NCI-H510A treated with DMSO at 0.1 percent for 48 hours (cell line): ENCODE measurements at regions not wholly inside any gene's neighbourhood (a gene's known extent, or its start where the extent isn't known, plus 50 kb on each side); places are given as distances from the start of the nearest gene placed in this dataset.
"Not testable (repeated sequence)": the region's sequence is repeated elsewhere in the genome, so short reads cannot be mapped to it uniquely, and the experiment has no call there.

Source experiments
- DNase-seq: peaks from one replicate; lab custom pipeline; 2025; lab: John Stamatoyannopoulos, UW

DNA sequence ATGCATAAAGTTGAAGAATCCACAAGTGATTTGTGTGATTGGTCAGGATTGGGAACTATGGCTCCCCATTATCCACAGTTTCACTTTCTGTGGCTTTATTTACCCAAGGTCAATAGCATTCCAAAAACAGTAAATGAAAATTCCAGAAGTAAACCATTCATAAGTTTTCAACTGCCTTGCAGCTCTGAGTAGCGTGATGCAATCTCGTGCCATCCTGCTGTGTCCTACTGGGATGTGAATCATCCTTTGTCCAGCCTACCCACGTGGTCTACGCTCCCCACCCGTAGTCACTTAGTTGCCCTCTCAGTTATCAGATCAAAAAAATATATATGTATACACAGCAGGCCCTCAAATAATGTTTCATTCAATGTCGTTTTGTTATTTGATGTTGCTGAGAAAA, 89.0 kb upstream of the DLGAP1 start:
- DNase-seq, result no peak

DNA sequence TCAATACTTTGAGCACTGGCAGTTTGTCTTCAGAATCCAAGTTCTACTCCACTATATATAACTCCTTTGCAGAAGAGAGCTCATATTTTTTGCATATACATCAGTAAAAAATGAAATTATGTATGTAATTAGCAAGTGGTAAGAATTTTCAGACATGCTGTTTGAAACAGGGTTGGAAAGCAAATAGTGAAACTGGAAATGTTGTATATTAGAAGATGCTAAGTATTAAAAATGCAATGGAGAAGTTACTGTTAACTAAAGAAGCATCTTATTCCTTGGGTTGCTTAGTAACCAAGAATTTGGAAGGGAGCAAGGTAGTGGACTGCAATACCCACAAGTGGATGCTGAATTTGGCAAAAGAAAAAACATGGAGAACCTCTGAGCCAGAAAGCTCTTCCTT, 88.6 kb upstream of the DLGAP1 start:
- no peak for DNase-seq

DNA sequence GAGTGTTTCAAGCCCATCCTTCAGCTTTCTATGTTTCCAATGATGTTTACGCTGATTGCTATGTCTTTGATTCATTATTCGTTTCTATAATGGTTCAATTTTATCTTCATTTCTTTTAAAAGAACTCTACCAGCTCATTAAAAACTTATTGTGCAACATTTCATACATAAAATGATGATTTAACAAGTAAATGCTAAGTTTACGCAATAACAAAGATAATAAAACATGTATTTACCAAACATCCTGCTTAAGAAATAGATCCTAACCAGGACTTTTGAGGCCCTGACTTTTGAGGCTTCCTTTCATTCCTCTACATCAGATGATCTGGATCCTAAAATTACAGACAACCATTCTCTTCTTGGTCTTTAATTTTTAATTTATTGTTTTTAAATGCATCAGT, 86.5 kb upstream of the DLGAP1 start:
- no peak for DNase-seq

DNA sequence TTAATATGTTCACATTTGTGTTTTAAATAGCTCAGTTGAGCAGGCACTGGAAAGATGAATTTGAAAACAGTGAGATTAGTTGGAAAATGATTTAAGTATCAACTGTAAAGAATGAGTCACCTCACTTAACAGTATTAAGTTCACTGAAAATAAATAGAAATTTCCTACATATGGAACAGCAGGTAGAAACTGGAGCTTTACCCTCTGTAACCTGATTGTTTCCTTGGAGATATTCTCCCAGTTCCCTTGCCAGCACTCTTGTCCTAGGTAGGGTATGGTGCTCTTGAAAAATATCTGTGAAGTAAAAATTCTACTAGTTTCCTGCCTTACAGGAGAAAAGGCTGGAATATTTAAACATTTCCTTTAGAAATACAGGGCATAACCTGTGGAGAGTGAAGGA, 81.3 kb upstream of the DLGAP1 start:
- DNase-seq, result no peak

DNA sequence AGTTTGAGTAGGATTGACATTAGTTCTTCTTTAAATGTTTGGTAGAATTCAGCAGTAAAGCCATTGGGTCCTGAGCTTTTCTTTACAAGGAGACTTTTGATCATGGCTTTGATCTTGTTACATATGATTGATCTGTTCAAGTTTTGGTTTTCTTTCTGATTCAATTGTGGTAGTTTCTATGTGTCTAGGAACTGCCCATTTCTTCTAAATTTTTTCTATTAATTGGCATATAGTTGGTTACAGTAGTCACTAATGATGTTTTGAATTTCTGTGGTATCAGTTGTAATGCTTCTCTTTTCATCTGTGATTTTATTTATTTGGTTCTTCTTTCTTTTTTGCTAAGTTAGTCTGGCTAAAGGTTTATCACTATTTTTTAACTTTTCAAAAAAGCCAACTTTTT, 73.3 kb upstream of the DLGAP1 start:
- no peak for DNase-seq

DNA sequence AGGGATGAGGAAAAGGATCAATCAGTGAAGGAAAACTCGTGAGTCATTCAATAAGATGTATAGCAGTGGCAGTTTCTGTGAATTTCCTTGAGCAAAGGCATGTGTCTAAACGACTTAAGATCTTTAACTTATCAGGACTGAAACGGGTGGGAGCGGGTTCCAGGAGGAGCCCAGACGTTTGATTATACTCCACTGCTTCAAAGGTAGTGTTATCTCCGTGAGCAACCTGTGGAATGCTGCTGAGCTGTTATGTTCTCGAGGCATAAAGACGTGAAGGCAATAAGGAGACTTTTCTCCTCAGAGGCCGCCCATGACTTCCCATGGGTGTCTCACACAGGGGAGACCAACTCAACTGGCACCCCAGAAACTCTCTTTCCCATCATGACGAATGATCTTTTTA, 72.7 kb upstream of the DLGAP1 start:
- not testable (repeated sequence) for DNase-seq

DNA sequence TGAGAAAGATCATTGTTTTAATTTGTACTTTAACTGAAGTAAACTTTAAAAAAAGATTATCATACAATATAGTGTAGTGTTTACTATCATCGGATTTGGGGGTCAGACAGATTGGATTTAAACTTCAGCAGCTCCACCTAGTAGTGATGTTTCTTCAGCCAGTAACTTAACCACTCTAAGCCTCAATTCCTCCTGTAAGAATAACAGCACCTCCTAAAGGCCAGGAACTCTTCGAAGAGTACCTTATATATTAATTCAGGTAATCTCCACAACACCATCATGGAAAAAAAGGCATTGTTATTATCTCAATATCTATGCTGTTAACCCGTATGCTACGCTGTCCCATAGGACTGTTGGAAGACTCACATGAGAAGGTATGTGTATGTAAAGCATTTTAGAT, 69.0 kb upstream of the DLGAP1 start:
- DNase-seq, result no peak

DNA sequence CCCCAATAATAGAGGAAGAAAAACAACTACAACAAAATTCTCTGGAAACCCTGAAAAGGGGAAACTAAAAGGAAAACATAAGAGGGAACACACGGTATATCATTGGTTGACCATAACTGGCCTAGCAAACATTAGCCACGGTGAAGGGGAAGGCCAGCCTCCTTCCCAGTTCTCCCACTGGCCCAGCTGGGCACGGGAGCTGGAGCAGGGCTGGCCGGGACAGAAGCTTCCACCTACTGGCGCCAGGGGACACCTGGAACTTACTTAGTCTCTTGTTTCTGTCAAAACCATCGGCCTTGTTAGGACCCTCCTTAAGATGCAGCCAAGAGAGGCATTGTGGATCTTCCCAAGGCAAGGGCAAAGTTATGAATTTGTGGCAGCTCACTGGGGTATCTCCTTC, 56.1 kb upstream of the DLGAP1 start:
- DNase-seq, result no peak

DNA sequence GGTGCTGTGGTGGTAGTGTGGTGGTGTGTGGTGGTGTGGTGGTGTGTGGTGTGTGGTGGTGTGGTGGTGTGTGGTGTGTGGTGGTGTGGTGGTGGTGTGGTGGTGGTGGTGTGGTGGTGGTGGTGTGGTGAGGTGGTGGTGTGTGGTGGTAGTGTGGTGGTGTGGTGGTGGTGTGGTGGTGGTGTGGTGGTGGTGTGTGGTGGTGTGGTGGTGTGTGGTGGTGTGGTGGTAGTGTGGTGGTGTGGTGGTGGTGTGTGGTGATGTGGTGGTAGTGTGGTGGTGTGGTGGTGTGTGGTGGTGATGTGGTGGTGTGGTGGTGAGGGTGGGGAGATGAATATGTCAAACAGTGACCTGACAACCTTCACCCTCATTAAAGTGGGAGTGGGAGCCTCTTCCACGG, 55.6 kb upstream of the DLGAP1 start:
- DNase-seq, result no peak

DNA sequence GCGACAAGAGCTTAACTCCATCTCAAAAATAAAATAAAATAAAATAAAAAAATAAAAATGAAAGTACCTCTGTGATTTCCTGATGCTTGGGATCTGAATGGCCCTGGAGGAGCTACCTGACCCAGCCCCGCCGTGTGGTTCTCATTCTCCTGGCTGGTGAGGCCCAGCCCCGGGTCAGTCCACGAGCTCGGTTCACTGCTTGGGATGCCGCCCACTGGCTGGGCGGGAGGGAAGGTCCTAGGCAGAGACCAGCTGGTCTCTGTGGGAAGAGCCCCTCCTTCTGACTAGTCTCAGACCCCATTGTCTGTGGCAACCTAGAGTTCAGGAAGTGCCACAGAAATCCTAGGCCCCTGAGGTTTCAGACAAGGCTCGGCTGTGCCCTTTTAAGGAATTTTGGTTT, 55.1 kb upstream of the DLGAP1 start:
- DNase-seq, result no peak
